ENCODE measurements at regions not wholly inside any gene's neighbourhood (a gene's known extent, or its start where the extent isn't known, plus 50 kb on each side); places are given as distances from the start of the nearest gene placed in this dataset.

- peak overlapping the region in 1 of 3 experiments; percentile 47; a peak in 1 of 7 replicates for H3K27ac Mint-ChIP-seq
- no peak for TF ChIP-seq CTCF (conservative IDR thresholded peaks at IDR 0.05)
Observed at GRCh38 chr5:40347981-40348725, 331.6 kb upstream of the PTGER4 start.

More at GRCh38 chr5:40347981-40348725, 331.6 kb upstream of the PTGER4 start:
- Histone ChIP-seq H4K5ac (ENCODE audit: insufficient read length, low read depth, low read length) (no peak overlapping the region), H3K27me3 (ENCODE audit: insufficient read depth, low read length) (no peaks in the 10 kb centered on the region), H3T11ph (ENCODE audit: low read length) (no peak overlapping the region), H2AFZ (ENCODE audit: low read length) (no peak overlapping the region), H3K14ac (ENCODE audit: insufficient read depth, low read length) (no peak overlapping the region), H4K91ac (ENCODE audit: insufficient read length, low read depth, low read length) (no peak overlapping the region), H4K20me1 (ENCODE audit: control insufficient read depth, insufficient read depth, insufficient read length) (no peaks in the 10 kb centered on the region), H3K18ac (ENCODE audit: insufficient read length, low read depth, low read length) (no peak overlapping the region), H3K56ac (ENCODE audit: insufficient read length, low read depth, low read length) (no peak overlapping the region), H2BK15ac (ENCODE audit: low read depth, low read length) (no peak overlapping the region), H2BK120ac (ENCODE audit: low read depth, low read length, poor library complexity, severe bottlenecking) (no peak overlapping the region), H2BK20ac (ENCODE audit: low read depth, low read length, poor library complexity, severe bottlenecking) (no peak overlapping the region), H2BK12ac (ENCODE audit: insufficient read length, low read depth, low read length) (no peak overlapping the region), H3K9me3 (ENCODE audit: control insufficient read depth, low read depth, low read length) (no peaks in the 10 kb centered on the region), H3K79me1 (ENCODE audit: insufficient read depth, low read depth, low read length, poor library complexity, severe bottlenecking) (no peaks in the 10 kb centered on the region), H2BK5ac (ENCODE audit: insufficient read length, low read length) (no peak overlapping the region), H4K8ac (replicated peaks; ENCODE audit: insufficient read length, low read depth, low read length) (no peak overlapping the region), H3K23me2 (ENCODE audit: insufficient read length, low read depth, low read length, poor library complexity, severe bottlenecking) (no peaks in the 10 kb centered on the region), H3K9ac (ENCODE audit: extremely low read depth, insufficient read length, low read length) (no peak overlapping the region), H3K79me2 (ENCODE audit: insufficient read depth, low read length) (no peaks in the 10 kb centered on the region), H3K4ac (ENCODE audit: low read depth, low read length) (no peak overlapping the region), H3K23ac (ENCODE audit: insufficient read length, low read depth, low read length) (no peak overlapping the region), H3K4me2 (ENCODE audit: insufficient read depth, insufficient read length, low read length) (no peak overlapping the region), H3K27ac (ENCODE audit: insufficient read length, low read depth, low read length) (no peak overlapping the region), H3K4me1 (ENCODE audit: insufficient read depth, low read length) (no peaks in the 10 kb centered on the region), H2AK5ac (ENCODE audit: insufficient read length, low read length) (no peak overlapping the region)
- WGBS (ENCODE audit: extremely low coverage, insufficient read length, low lambda C conversion rate), result no CpG with 5 or more reads among the region's 10 CpGs
- no peak overlapping the region for H3K4me3 Mint-ChIP-seq
- no peaks in the 10 kb centered on the region; a peak in 1 of 7 replicates for H3K36me3 Mint-ChIP-seq (ENCODE audit: insufficient read depth in 1 of 3, low read depth in 3 of 3)
- no peaks in the 10 kb centered on the region for H3K27me3 Mint-ChIP-seq (ENCODE audit: low read depth)
- DNase-seq, result no peak
- peaks cover 2 to 7% of the 10 kb centered on the region in 2 experiments; a peak in 3 of 5 replicates for H3K9me3 Mint-ChIP-seq
- H3K4me1 Mint-ChIP-seq, result no peaks in the 10 kb centered on the region

Data from H9 (cell line).